Endodermal cell (in vitro differentiated cells): ENCODE measurements at regions not wholly inside any gene's neighbourhood (a gene's known extent, or its start where the extent isn't known, plus 50 kb on each side); places are given as distances from the start of the nearest gene placed in this dataset.

ENCODE experiments used
- DNase-seq: peaks from one replicate; pipeline ENCODE4 v3.0.0-alpha.2; 2017
- H3K27ac ChIP-seq: 2 replicates; pipeline ENCODE4 v1.5.1; 2013; ENCODE audit warnings: mild to moderate bottlenecking, low read depth, low read length, moderate library complexity
- H3K27me3 ChIP-seq: 2 replicates; pipeline ENCODE4 v1.6.1; 2013; ENCODE audit warnings: mild to moderate bottlenecking, low read length, moderate library complexity; ENCODE audit not compliant: insufficient read depth, control insufficient read depth, poor library complexity, severe bottlenecking
- H3K36me3 ChIP-seq: 2 replicates; pipeline ENCODE4 v1.7.0; 2013; ENCODE audit warnings: mild to moderate bottlenecking, low read length, moderate library complexity; ENCODE audit not compliant: control insufficient read depth, insufficient read depth
- H3K4me1 ChIP-seq: one replicate; pipeline ENCODE4 v1.7.0; 2013; ENCODE audit warnings: low read length; ENCODE audit not compliant: control insufficient read depth, insufficient read depth
- H3K4me3 ChIP-seq: 2 replicates; pipeline ENCODE4 v1.5.1; 2013; ENCODE audit warnings: mild to moderate bottlenecking, low read length, moderate library complexity
- H3K9ac ChIP-seq: 2 replicates; pipeline ENCODE4 v1.6.1; 2013; ENCODE audit warnings: mild to moderate bottlenecking, low read length, moderate library complexity; ENCODE audit not compliant: poor library complexity, severe bottlenecking; ENCODE audit errors: extremely low read depth
- H3K9me3 ChIP-seq: 2 replicates; pipeline ENCODE4 v1.6.1; 2013; ENCODE audit warnings: mild to moderate bottlenecking, low read length, moderate library complexity; ENCODE audit not compliant: control insufficient read depth
- H3K27ac Mint-ChIP-seq: 2 replicates; pipeline ENCODE4 v1.8.0; 2020; ENCODE audit warnings: mixed read lengths
- H3K27me3 Mint-ChIP-seq: 2 replicates; pipeline ENCODE4 v1.8.0; 2021; ENCODE audit warnings: mild to moderate bottlenecking, mixed read lengths; ENCODE audit not compliant: insufficient read depth
- H3K36me3 Mint-ChIP-seq: 2 replicates; pipeline ENCODE4 v1.8.0; 2020; ENCODE audit warnings: low read depth, mixed read lengths
- H3K4me1 Mint-ChIP-seq: 2 replicates; pipeline ENCODE4 v1.8.0; 2020; ENCODE audit warnings: mixed read lengths
- H3K4me3 Mint-ChIP-seq: 2 replicates; pipeline ENCODE4 v1.8.0; 2020; ENCODE audit warnings: mild to moderate bottlenecking, moderate library complexity, mixed read lengths
- H3K9me3 Mint-ChIP-seq: 2 replicates; pipeline ENCODE4 v1.8.0; 2020; ENCODE audit warnings: mild to moderate bottlenecking, mixed read lengths
- CTCF ChIP-seq: fragments of 200-600 bp; sonication (generic); conservative IDR thresholded peaks from 2 replicates; pipeline ENCODE4 v1.5.0; 2021; ENCODE audit warnings: antibody characterized with exemption, mild to moderate bottlenecking
- WGBS, 2 experiments: methylation state at CpG; one replicate each; pipeline versions ENCODE4 v1.1.5 to v1.1.7; 2013; ENCODE audit warnings: missing lambda C conversion rate in 2 of 2, mixed read lengths in 1 of 2; ENCODE audit not compliant: insufficient coverage in 1 of 2, insufficient read length in 1 of 2; 5-methylcytosine and 5-hydroxymethylcytosine counted together

GRCh38 chr10:56222237-56222636 is 138.8 kb downstream of the ZWINT start:
- H3K4me1 Mint-ChIP-seq = no peaks in the 10 kb centered on the region
- no peak for DNase-seq
- H3K27ac ChIP-seq = no peak overlapping the region
- no peaks in the 10 kb centered on the region for H3K27me3 Mint-ChIP-seq
- H3K4me3 ChIP-seq = no peak overlapping the region
- no peak for TF ChIP-seq CTCF
- no peaks in the 10 kb centered on the region for H3K9me3 ChIP-seq
- no peak overlapping the region for H3K9ac ChIP-seq
- H3K4me1 ChIP-seq = no peaks in the 10 kb centered on the region
- no peaks in the 10 kb centered on the region for H3K27me3 ChIP-seq
- no peaks in the 10 kb centered on the region for H3K9me3 Mint-ChIP-seq
- H3K36me3 Mint-ChIP-seq = no peaks in the 10 kb centered on the region
- WGBS, 2 experiments = 92% methylated on average over 3 of the region's 3 CpGs; no CpG with 5 or more reads in 1 of the 2 experiments
- no peak overlapping the region for H3K4me3 Mint-ChIP-seq
- no peaks in the 10 kb centered on the region for H3K36me3 ChIP-seq
- no peak overlapping the region for H3K27ac Mint-ChIP-seq

DNA sequence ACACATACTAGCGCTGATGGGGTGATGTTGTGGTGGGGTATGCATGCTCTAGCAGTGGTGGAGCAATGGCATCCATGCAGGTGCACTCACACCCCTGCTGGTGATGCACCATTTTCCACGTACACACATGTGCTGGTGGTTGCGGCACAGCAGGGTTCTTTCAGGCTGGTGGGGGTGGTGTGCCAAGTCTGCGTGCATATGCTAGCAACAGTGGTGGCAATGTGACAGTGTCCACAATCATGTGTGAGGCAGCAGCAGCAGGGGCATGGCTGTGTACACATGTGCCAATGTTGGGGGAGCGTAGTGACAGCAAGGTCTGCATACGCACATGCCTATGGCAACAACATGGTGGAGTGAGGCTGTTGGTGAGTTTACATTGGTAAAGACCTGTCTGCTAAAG is 148.1 kb downstream of the ZWINT start:
- DNase-seq = no peak
- H3K27me3 ChIP-seq = no peaks in the 10 kb centered on the region

GRCh38 chr10:56181607-56182006 is 179.5 kb downstream of the ZWINT start:
- Histone ChIP-seq H3K27me3 (no peaks in the 10 kb centered on the region), H3K4me3 (no peak overlapping the region), H3K9ac (no peak overlapping the region), H3K36me3 (no peaks in the 10 kb centered on the region), H3K9me3 (peaks cover 6% of the 10 kb centered on the region), H3K4me1 (no peaks in the 10 kb centered on the region), H3K27ac (no peak overlapping the region)
- WGBS, 2 experiments = 90% methylated on average over 2 of the region's 2 CpGs
- Mint-ChIP-seq H3K9me3 (peaks cover 6% of the 10 kb centered on the region), H3K4me1 (no peaks in the 10 kb centered on the region), H3K36me3 (no peaks in the 10 kb centered on the region), H3K27me3 (peaks cover 2% of the 10 kb centered on the region), H3K4me3 (no peak overlapping the region), H3K27ac (no peak overlapping the region)
- DNase-seq = no peak
- no peak for TF ChIP-seq CTCF

More for the DNA sequence above, 148.1 kb downstream of the ZWINT start:
- Histone ChIP-seq H3K36me3 (no peaks in the 10 kb centered on the region), H3K9ac (no peak overlapping the region), H3K27ac (no peak overlapping the region), H3K4me3 (no peak overlapping the region), H3K9me3 (no peaks in the 10 kb centered on the region), H3K4me1 (no peaks in the 10 kb centered on the region)
- no peak overlapping the region for H3K27ac Mint-ChIP-seq
- H3K27me3 Mint-ChIP-seq = peaks cover 2% of the 10 kb centered on the region
- H3K4me1 Mint-ChIP-seq = no peaks in the 10 kb centered on the region
- no peak for TF ChIP-seq CTCF
- H3K36me3 Mint-ChIP-seq = no peaks in the 10 kb centered on the region
- no peak overlapping the region for H3K4me3 Mint-ChIP-seq
- no peaks in the 10 kb centered on the region for H3K9me3 Mint-ChIP-seq
- 95 to 100% methylated on average over 5 to 6 of the region's 6 CpGs for WGBS, 2 experiments
